Sigmoid colon (tissue), 3 donors: ENCODE measurements at regions not wholly inside any gene's neighbourhood (a gene's known extent, or its start where the extent isn't known, plus 50 kb on each side); places are given as distances from the start of the nearest gene placed in this dataset.

Source experiments
- POLR2A ChIP-seq, 2 donors: fragments of 450-650 bp; IDR thresholded peaks; one replicate each; pipeline ENCODE4 v1.6.1; 2016; ENCODE audit warnings: antibody characterized with exemption in 2 of 2, mild to moderate bottlenecking in 2 of 2, moderate library complexity in 2 of 2
- TF ChIP-seq, protein P1 (sequence below), 4 experiments: fragments of 450-650 bp in 3 of 4; fragments of 200-600 bp in 1 of 4; IDR thresholded peaks; one replicate each; pipeline ENCODE4 v1.5.1; 2016 to 2019; ENCODE audit warnings: antibody characterized with exemption in 4 of 4, mild to moderate bottlenecking in 3 of 4, moderate library complexity in 2 of 4

DNA sequence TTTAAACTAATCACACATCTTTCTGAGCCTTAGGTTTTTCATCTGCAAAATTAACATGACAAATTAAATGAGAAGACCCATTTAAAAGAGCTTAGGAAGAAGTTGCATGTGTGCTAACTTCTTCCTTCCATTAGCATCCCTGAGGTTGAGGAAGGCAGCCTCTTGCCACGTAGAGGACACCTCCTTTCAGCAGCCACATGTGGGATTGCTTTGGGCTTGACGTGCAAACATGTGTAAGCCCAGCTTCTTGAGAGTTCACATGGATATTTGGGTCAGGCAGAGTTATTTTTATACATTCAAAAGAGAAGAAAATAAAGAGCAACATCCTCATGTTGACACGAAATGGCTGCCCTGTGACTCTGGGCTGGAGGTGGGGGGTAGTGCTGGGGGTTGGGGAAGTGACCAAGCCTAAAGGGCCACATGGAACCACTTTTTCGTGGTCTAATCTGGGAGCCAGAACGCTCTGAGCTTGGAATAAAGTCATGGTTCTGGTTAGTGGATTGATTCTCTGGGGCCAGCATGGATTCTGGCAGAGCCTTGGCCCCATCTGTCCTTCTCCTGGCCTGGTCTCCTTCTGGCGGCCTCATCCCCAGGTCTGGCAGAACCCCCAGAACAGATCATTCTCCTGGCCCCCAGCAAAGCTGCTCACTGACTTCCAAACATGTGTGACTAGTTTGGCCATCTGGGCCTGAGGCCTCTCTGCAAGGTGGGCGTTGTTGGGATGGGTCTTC lies 137.1 kb upstream of the USP24 start:
- TF ChIP-seq, protein P1, sequence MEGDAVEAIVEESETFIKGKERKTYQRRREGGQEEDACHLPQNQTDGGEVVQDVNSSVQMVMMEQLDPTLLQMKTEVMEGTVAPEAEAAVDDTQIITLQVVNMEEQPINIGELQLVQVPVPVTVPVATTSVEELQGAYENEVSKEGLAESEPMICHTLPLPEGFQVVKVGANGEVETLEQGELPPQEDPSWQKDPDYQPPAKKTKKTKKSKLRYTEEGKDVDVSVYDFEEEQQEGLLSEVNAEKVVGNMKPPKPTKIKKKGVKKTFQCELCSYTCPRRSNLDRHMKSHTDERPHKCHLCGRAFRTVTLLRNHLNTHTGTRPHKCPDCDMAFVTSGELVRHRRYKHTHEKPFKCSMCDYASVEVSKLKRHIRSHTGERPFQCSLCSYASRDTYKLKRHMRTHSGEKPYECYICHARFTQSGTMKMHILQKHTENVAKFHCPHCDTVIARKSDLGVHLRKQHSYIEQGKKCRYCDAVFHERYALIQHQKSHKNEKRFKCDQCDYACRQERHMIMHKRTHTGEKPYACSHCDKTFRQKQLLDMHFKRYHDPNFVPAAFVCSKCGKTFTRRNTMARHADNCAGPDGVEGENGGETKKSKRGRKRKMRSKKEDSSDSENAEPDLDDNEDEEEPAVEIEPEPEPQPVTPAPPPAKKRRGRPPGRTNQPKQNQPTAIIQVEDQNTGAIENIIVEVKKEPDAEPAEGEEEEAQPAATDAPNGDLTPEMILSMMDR (IDR thresholded peaks at IDR 0.05) = no peak
- no peak for TF ChIP-seq POLR2A (IDR thresholded peaks at IDR 0.05)
